CD4-positive, alpha-beta T cell treated with Interleukin-15 for 4 hours (primary cell): ENCODE measurements at regions not wholly inside any gene's neighbourhood (a gene's known extent, or its start where the extent isn't known, plus 50 kb on each side); places are given as distances from the start of the nearest gene placed in this dataset.
"Not testable (repeated sequence)": the region's sequence is repeated elsewhere in the genome, so short reads cannot be mapped to it uniquely, and the experiment has no call there.

Source experiments
- DNase-seq: peaks from one replicate; pipeline ENCODE4 v3.0.0-alpha.2; 2020; ENCODE audit warnings: low spot score

DNA sequence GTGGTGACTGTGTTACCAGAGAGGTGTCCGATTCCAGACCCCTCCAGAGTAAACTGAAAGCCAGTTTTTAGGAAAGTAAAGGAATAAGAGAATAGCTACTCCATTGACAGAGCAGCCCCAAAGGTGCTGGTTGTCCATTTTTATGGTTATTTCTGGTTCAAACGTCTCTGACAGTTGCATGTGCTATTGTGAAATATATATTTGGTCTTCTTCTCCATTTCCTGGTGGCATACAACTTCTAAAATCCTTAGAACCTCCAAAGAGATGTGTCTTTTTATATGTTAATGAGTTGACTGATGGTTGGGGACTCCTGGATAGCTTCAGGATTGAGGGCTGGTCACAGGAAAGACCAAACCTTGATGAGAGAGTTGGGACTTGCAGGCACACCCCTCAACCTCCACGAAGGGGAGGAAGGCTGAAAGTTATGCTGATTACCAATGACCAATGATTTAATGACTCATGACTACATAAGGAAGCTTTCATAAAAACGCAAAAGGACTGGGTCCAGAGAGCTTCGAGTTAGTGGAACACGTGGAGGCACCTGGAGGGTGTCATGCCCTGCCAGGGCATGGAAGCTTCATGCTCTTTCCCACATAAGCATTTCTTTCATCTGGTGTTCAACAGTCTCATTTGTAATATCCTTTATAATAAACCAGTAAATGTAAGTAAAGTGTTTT is 100.7 kb downstream of the SLC16A1 start:
- DNase-seq, result no peak

DNA sequence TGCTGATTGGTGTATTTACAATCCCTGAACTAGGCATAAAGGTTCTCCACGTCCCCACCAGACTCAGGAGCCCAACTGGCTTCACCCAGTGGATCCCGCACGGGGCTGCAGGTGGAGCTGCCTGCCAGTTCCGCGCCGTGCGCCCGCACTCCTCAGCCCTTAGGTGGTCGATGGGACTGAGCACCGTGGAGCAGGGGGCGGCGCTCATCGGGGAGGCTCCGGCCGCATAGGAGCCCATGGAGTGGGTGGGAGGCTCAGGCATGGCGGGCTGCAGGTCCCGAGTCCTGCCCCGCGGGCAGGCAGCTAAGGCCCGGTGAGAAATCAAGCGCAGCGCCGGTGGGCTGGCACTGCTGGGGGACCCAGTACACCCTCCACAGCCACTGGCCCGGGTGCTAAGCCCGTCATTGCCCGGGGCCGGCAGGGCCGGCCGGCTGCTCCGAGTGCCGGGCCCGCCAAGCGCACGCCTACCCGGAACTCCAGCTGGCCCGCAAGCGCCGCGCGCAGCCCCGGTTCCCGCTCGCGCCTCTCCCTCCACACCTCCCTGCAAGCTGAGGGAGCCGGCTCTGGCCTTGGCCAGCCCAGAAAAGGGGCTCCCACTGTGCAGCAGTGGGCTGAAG is 101.5 kb downstream of the SLC16A1 start:
- DNase-seq, result not testable (repeated sequence)

DNA sequence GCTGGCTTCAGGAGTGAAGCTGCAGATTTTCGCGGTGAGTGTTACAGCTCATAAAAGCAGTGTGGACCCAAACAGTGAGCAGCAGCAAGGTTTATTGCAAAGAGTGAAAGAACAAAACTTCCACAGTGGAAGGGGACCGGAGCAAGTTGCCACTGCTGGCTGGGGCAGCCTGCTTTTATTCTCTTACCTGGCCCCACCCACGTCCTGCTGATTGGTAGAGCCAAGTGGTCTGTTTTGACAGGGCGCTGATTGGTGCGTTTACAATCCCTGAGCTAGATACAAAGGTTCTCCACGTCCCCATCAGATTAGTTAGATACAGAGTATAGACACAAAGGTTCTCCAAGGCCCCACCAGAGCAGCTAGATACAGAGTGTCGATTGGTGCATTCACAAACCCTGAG is 102.1 kb downstream of the SLC16A1 start:
- DNase-seq, result not testable (repeated sequence)

DNA sequence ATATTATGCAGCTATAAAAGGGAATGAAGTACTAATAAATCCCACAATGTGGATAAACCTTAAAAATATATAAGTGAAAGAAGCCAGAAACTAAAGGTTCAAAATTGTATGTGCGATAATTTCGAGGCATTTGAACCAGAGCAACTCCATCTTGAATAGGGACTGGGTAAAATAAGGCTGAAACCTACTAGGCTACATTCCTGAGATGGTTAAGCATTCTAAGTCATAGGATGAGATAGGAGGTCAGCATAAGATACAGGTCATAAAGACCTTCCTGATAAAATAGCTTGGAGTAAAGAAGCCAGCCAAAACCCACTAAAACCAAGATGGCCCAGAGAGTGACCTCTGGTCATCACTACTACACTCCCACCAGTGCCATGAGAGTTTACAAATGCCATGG is 103.1 kb downstream of the SLC16A1 start:
- no peak for DNase-seq

DNA sequence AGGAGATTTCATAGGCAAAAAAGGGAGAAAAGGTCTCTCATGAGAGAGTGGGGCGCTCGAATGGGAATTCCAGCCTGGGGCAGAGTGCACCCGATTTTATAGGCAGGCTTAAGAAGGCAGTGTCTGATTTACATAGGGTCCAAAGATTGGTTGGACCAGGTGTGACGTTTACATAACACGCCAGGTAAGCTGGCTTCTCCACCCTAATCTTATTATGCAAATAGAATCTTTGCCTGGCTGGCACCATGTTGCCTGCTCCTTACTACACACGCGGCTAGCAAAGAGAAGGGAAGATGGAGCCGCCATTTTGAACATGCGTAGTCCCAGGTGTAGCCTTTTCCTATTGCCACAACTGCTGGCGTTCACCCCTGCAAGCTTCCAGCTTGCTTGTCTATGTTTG is 103.7 kb downstream of the SLC16A1 start:
- no peak for DNase-seq

DNA sequence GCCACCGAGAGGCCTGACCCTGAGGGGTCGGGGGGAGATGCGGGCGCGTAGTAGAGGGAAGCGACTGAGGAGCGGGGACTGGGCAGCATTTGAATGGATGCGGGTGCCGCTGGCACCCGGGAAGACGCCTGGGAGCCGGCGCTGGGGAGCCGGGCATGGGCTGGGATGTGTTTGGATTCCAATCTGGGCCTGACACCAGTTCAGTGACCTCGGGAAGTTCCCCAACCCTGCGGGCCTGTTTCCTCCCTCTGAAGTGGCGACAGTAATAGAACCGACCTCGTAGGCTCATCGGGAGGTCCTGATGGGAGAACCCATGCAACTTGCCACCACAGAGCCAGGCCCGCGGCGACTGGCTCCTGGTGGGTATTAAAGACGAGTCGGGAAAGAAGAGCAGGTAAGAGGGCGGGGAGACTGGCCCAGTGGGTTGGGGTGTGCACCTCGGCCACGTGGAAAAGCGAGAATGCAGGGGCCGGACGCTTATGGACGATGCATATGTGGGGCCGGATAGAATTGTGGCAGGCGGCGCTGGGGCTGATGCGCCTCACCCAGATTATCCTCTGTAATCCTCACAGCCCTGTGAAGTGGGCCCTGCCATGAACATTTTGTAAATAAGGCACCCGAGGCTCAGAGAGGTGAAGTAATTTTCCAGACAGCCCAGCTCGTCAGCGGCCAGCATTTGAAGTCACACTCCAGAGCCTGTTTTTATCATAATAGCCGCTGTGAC is 105.8 kb downstream of the SLC16A1 start:
- DNase-seq, result no peak

DNA sequence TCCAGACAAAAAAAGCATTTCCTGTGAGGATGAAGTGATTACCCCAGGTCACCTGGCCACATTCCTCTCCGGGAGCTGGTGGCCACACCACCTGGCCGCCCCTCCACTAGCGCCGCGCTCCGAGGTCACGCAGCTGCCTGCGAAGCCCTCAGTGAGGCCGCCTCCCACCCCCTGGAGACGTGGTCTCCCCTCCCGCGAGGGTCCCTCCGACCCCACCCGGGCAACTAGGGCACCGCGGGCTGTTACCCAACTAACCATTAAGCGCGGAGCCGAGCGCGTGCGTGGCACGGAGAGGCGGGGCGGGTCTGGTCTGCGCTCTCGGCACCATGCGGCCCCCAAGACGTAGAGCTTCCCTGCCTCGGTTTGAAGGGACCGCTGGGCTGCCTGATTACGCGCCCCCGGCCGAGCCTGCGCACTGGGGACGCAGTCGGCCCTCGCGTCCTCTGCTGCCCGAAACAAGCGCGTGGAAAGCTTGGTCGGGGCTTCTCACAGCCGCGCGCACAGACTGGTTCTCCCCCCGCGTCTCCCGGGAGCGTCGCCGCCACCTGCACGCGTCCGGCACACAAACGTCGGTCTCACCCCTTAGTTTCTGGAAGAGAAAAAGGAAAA is 106.5 kb downstream of the SLC16A1 start:
- DNase-seq, result no peak

DNA sequence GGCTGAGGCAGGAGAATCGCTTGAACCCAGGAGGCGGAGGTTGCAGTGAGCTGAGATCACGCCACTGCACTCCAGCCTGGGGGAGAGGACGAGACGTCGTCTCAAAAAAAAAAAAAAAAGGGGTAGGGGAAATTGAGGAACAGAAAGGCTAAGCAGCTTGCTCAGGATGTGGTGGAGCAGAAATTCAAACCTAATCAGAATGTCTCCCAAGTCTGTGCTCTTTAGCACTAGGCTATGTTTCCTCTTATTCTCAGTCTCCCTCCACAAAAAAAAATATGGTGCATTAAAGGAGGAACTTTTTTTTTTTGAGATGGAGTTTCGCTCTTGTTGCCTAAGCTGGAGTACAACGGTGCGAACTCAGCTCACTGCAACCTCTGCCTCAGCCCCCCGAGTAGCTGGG is 114.2 kb downstream of the SLC16A1 start:
- no peak for DNase-seq

DNA sequence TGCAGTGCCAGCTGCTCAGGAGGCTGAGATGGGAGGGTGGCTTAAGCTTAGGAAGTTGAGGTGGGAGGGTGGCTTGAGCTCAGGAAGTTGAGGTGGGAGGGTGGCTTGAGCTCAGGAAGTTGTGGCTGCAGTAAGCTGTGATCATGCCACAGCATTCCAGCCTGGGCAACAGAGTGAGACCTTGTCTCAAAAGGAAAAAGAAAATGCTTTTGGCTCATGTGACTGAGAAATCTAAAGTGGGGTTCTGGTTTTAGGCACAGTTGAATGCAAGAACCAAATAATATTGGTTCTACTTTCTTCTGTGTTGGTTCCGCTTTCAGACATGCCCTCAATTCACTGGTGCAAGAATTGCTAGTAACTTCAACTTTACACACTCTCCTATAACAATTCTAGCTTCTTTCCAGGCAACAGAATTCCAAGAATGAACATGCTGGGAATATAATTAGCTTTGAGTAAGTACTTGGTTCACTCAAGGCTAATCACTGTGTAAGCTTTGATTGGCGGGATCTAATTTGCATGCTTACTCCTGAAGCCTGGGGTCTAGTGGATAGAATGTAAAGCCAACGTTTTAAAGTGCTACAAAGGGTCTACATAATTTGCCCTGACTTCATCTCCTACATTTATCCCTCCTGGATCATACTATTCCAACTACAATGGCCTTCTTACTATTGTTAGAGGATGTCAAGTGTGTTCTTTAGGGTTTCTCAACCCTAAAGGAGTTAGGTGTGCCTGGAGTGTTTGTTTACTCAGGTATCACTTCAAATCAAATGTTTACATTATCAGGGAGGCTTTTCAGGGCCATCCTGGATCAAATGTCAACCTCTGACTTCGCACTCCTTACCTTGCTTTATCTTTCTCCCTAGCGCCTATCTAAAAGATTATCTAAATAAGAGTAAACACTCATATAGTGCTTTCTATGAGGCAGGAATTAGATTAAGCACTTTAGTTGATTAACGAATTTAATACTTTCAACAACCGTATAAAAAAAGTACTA is 115.1 kb downstream of the SLC16A1 start:
- no peak for DNase-seq

DNA sequence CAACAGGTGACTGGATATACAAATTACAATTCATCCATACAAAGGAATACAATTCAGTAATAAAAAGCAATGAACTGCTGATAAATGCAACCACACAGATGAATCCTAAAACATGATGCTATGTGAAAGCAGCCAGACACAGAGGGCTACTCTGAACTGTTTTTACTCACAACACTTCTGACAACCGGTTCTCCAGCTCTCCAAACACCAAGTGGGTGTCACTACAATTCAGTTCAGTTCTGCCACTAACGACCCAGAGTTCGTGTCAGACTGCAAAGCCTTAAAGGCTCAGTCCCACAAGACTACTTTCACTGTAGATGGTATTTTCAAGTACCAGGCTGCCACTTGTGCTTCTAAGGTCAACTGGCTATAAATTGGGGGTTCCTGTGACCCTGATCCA is 119.4 kb downstream of the SLC16A1 start:
- DNase-seq, result no peak

DNA sequence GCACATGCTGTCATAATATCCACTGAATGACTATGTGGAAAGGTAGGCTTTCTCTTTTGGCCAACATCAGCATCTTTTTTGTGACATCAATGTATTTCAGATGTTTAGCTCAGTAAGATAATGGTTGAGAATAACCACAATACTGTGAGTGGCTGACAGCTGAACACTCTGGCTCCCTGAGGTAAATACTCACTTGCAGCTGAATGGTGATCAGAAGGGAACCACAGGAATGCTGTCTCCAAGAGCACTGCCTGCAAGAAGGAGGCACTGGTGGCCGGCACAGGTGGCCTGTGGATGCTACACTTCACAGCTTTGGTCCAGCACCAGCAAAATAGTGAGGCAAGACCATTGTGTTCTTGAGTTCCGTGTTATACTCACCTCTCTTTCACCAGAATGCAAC is 118.7 kb upstream of the PPM1J start:
- DNase-seq, result no peak

DNA sequence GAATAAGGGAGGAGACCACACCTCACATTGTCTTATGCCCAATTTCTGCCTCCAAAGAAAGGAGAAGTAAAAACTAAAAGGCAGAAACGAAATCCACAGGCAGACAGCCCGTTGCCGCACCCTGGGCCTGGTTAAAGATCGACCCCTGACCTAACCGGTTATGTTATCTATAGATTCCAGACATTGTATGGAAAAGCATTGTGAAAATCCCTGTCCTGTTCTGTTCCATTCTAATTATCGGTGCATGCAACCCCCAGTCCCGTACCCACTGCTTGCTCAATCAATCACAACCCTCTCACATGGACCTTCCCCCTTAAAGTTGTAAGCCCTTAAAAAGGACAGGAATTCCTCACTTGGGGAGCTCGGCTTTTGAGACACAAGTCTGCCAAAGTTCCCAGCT is 117.1 kb upstream of the PPM1J start:
- DNase-seq, result not testable (repeated sequence)

DNA sequence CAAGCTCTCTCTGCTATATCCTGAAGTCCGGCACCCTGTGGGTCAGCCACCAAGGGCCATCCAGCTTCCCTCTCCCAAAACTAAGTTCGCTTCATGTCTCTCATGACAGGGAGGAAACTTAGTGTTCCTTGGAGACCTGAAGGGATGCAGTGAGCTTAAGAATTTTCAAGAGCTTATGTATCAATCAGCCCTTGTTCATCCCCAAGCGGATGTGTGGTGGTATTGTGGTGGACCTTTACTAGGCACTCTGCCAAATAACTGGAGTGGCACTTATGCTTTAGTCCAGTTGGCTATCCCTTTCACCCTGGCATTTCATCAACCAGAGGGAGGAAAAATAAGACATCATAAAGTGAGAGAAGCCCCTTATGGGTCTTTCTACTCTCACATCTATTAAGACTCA is 114.6 kb upstream of the PPM1J start:
- DNase-seq, result not testable (repeated sequence)

DNA sequence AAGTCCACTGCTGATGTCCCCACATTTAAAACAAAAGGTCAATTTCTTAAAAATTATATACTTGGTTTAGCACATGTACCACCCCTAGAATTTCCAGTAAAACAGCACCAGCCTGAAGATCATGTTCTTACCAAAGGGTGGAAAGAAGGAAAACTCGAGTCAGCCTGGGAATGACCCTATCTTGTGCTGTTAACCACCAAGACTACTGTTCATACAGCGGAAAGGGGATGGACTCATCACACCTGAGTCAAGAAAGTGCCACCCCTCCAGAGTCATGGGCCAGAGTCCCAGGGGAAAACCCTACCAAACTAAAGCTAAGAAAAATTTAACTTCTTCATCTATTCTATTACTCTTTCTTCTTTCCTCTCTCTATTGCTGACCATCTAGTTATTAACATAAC is 113.6 kb upstream of the PPM1J start:
- no peak for DNase-seq

DNA sequence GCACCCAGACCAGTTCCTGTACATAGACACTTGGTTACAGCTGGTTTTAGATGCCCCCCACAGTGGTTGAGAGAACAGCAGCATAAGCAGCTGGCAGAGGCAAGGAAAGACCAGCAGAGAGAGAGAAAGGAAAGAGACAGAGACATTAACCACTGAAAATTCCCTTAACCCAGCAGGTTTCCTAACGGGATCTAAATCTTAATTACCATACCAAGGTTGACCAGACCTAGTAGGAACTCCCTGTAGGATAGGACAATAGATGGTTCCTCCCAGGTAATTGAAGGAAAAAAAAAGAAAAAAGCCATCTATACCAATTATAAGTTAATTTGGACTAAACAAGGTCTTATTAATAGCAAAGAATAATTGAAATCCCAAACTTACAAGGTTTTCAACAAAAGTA is 112.3 kb upstream of the PPM1J start:
- not testable (repeated sequence) for DNase-seq

DNA sequence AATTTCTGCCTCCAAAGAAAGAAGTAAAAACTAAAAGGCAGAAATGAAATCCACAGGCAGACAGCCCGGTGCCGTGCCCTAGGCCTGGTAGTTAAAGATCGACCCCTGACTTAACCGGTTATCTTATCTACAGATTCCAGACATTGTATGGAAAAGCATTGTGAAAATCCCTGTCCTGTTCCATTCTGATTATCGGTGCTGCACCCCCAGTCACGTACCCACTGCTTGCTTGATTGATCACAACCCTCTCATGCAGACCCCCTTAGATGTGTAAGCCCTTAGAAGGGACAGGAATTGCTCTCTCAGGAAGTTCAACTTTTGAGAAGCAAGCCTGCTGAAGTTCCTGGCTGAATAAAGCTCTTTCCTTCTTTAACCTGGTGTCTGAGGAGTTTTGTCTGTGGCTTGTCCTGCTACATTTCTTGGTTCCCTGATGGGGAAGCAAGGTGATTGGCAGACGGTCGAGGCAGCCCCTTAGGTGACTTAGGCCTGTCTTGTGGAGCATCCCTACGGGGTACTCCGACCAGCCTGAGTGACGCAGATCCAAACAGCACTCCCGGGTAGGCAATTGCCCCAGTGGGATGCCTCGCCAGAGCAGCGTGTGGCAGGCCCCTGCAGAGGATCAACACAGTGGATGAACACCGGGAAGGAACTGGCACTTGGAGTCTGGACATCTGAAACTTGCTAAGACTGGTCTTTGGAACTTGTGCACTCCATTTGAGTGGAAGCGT is 111.2 kb upstream of the PPM1J start:
- no peak for DNase-seq

DNA sequence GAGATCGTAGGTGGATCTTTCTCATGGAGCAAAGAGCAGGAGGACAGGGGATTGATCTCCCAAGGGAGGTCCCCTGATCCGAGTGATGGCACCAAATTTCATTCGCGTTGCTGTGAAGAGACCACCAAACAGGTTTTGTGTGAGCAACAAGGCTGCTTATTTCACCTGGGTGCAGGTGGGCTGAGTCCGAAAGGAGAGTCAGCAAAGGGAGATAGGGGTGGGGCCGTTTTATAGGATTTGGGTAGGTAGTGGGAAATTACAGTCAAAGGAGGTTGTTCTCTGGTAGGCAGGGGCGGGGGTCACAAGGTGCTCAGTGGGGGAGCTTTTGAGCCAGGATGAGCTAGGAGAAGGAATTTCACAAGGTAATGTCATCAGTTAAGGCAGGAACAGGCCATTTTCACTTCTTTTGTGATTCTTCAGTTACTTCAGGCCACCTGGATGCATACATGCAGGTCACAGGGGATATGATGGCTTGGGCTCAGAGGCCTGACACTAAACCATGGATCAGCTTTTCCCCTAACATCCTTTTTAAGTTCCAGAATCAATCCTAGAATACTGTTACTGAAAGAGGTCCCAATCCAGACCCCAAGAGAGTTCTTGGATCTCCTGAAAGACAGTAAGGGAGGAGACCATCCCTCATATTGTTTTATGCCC is 110.6 kb upstream of the PPM1J start:
- DNase-seq, result not testable (repeated sequence)

DNA sequence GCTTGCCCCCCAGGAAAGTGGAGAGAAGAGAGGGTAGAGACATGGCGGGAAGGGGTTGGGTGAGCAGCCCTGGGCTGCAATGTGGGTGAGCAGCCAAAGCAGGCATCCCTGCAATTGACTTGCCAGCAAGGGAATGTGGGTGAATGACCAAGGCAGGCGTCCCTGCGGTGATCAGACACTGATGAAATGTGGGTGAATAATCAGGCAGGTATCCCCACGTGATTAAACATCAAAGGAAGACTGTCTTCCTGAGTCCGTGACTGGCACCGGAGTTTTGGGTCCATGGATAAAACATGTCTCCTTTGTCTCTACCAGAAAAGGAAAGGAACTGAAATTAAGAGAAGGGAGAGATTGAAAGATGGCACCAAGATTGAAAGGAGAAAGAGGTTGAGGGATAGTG is 109.9 kb upstream of the PPM1J start:
- not testable (repeated sequence) for DNase-seq

DNA sequence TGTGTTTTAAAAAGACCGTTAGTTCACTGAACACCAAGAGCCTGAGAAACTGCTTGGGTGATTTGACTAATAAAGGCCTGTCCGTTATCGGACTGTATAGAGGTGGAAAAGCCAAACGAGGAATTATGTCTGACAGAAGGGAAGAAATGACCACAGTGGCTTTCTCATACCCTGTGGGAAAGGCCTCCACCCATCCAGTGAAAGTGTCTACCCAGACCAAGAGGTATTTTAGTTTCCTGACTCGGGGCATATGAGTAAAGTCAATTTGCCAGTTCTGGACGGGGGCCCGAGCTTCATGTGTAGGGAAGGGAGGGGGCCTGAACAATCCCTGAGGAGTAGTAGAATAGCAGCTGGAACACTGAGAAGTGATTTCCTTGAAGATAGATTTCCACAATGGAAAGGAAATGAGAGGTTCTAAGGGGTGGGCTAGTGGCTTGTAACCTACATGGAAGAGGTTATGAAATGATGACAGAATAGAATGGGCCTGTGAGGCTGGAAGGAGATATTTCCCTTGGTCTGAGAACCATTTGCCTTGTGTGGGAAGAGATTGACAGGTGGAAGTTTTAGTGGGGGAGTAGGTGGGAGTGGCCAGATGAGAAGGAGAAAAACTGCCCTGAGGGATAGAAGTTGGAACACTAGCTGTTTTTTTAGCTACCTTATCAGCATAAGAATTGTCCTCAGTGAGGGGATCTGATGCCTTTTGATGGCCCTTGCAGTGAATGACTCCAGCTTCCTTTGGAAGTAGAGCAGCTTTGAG is 106.4 kb upstream of the PPM1J start:
- DNase-seq, result not testable (repeated sequence)
